H1 (cell line): ENCODE measurements at regions not wholly inside any gene's neighbourhood (a gene's known extent, or its start where the extent isn't known, plus 50 kb on each side); places are given as distances from the start of the nearest gene placed in this dataset.

Experiments used
- CHD1 ChIP-seq: IDR thresholded peaks from 2 replicates; pipeline ENCODE4 v1.6.1; 2012; ENCODE audit warnings: low read depth, low read length, improper control_type of control experiment
- KDM1A ChIP-seq: fragments of 200-600, 300-600 bp; sonication (generic); IDR thresholded peaks from 2 replicates; pipeline ENCODE4 v1.7.1; 2016; ENCODE audit warnings: mild to moderate bottlenecking, low read length, borderline replicate concordance
- SP4 ChIP-seq: IDR thresholded peaks from 2 replicates; pipeline ENCODE4 v1.6.1; 2012; ENCODE audit warnings: low read length, inconsistent platforms
- TBP ChIP-seq: IDR thresholded peaks from 2 replicates; pipeline ENCODE4 v1.6.1; 2011; ENCODE audit warnings: low read depth, low read length, improper control_type of control experiment
- TF ChIP-seq, protein P1 (sequence below): fragments of 300-600 bp; sonication (generic); IDR thresholded peaks from 2 replicates; pipeline ENCODE4 v1.7.1; 2012; ENCODE audit warnings: low read length, moderate library complexity, mild to moderate bottlenecking, inconsistent platforms; ENCODE audit not compliant: insufficient replicate concordance

DNA sequence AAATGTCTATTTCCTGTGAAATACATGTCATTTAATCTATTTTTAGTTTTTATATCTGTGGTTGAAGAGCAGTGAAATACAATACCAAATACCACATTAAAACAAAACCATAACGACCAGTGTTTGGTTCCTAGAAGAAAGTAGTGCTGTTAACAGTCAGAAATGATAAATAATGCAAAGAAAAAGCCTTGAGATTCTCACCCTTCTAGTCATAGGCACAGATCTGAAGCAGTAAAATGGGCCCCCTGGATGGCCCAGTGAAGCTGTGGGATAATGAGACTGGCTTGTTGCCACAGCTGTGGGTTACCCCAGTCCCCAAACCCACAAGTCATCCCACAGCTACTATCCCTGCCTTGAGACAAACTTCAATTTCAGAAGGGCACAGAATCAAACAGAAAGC, 137.3 kb upstream of the RPL34 start (continued):
- TF ChIP-seq, protein P1, sequence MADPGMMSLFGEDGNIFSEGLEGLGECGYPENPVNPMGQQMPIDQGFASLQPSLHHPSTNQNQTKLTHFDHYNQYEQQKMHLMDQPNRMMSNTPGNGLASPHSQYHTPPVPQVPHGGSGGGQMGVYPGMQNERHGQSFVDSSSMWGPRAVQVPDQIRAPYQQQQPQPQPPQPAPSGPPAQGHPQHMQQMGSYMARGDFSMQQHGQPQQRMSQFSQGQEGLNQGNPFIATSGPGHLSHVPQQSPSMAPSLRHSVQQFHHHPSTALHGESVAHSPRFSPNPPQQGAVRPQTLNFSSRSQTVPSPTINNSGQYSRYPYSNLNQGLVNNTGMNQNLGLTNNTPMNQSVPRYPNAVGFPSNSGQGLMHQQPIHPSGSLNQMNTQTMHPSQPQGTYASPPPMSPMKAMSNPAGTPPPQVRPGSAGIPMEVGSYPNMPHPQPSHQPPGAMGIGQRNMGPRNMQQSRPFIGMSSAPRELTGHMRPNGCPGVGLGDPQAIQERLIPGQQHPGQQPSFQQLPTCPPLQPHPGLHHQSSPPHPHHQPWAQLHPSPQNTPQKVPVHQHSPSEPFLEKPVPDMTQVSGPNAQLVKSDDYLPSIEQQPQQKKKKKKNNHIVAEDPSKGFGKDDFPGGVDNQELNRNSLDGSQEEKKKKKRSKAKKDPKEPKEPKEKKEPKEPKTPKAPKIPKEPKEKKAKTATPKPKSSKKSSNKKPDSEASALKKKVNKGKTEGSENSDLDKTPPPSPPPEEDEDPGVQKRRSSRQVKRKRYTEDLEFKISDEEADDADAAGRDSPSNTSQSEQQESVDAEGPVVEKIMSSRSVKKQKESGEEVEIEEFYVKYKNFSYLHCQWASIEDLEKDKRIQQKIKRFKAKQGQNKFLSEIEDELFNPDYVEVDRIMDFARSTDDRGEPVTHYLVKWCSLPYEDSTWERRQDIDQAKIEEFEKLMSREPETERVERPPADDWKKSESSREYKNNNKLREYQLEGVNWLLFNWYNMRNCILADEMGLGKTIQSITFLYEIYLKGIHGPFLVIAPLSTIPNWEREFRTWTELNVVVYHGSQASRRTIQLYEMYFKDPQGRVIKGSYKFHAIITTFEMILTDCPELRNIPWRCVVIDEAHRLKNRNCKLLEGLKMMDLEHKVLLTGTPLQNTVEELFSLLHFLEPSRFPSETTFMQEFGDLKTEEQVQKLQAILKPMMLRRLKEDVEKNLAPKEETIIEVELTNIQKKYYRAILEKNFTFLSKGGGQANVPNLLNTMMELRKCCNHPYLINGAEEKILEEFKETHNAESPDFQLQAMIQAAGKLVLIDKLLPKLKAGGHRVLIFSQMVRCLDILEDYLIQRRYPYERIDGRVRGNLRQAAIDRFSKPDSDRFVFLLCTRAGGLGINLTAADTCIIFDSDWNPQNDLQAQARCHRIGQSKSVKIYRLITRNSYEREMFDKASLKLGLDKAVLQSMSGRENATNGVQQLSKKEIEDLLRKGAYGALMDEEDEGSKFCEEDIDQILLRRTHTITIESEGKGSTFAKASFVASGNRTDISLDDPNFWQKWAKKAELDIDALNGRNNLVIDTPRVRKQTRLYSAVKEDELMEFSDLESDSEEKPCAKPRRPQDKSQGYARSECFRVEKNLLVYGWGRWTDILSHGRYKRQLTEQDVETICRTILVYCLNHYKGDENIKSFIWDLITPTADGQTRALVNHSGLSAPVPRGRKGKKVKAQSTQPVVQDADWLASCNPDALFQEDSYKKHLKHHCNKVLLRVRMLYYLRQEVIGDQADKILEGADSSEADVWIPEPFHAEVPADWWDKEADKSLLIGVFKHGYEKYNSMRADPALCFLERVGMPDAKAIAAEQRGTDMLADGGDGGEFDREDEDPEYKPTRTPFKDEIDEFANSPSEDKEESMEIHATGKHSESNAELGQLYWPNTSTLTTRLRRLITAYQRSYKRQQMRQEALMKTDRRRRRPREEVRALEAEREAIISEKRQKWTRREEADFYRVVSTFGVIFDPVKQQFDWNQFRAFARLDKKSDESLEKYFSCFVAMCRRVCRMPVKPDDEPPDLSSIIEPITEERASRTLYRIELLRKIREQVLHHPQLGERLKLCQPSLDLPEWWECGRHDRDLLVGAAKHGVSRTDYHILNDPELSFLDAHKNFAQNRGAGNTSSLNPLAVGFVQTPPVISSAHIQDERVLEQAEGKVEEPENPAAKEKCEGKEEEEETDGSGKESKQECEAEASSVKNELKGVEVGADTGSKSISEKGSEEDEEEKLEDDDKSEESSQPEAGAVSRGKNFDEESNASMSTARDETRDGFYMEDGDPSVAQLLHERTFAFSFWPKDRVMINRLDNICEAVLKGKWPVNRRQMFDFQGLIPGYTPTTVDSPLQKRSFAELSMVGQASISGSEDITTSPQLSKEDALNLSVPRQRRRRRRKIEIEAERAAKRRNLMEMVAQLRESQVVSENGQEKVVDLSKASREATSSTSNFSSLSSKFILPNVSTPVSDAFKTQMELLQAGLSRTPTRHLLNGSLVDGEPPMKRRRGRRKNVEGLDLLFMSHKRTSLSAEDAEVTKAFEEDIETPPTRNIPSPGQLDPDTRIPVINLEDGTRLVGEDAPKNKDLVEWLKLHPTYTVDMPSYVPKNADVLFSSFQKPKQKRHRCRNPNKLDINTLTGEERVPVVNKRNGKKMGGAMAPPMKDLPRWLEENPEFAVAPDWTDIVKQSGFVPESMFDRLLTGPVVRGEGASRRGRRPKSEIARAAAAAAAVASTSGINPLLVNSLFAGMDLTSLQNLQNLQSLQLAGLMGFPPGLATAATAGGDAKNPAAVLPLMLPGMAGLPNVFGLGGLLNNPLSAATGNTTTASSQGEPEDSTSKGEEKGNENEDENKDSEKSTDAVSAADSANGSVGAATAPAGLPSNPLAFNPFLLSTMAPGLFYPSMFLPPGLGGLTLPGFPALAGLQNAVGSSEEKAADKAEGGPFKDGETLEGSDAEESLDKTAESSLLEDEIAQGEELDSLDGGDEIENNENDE, result no peak
- TF ChIP-seq CHD1 (no peak), SP4 (no peak), TBP (no peak), KDM1A (no peak)
